ENCODE measurements at regions not wholly inside any gene's neighbourhood (a gene's known extent, or its start where the extent isn't known, plus 50 kb on each side); places are given as distances from the start of the nearest gene placed in this dataset.
"Not testable (repeated sequence)": the region's sequence is repeated elsewhere in the genome, so short reads cannot be mapped to it uniquely, and the experiment has no call there.

GRCh38 chr3:36075491-36075890, 304.8 kb upstream of the STAC start:
- H3K4me1 ChIP-seq: no peaks in the 10 kb centered on the region
- H3K27ac ChIP-seq: no peak overlapping the region
- ATAC-seq (no peak), DNase-seq (no peak)
- TF ChIP-seq, protein P1, sequence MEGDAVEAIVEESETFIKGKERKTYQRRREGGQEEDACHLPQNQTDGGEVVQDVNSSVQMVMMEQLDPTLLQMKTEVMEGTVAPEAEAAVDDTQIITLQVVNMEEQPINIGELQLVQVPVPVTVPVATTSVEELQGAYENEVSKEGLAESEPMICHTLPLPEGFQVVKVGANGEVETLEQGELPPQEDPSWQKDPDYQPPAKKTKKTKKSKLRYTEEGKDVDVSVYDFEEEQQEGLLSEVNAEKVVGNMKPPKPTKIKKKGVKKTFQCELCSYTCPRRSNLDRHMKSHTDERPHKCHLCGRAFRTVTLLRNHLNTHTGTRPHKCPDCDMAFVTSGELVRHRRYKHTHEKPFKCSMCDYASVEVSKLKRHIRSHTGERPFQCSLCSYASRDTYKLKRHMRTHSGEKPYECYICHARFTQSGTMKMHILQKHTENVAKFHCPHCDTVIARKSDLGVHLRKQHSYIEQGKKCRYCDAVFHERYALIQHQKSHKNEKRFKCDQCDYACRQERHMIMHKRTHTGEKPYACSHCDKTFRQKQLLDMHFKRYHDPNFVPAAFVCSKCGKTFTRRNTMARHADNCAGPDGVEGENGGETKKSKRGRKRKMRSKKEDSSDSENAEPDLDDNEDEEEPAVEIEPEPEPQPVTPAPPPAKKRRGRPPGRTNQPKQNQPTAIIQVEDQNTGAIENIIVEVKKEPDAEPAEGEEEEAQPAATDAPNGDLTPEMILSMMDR (IDR thresholded peaks at IDR 0.05): no peak
- TF ChIP-seq POLR2A (IDR thresholded peaks at IDR 0.05): no peak
- no peaks in the 10 kb centered on the region for H3K27me3 ChIP-seq
- no peaks in the 10 kb centered on the region for H3K9me3 ChIP-seq
- H3K4me3 ChIP-seq: no peak overlapping the region
- intact Hi-C loops (cut with DNase I): no loop called here
- 48% methylated on average over 2 of the region's 3 CpGs for WGBS (ENCODE audit: insufficient coverage, low coverage, low lambda C conversion rate, missing lambda C conversion rate)
- no peaks in the 10 kb centered on the region for H3K36me3 ChIP-seq

GRCh38 chr3:36077320-36077719, 303.0 kb upstream of the STAC start:
- no peak for DNase-seq
- Histone ChIP-seq H3K27ac (no peak overlapping the region), H3K4me3 (no peak overlapping the region), H3K27me3 (no peaks in the 10 kb centered on the region), H3K36me3 (no peaks in the 10 kb centered on the region), H3K4me1 (no peaks in the 10 kb centered on the region), H3K9me3 (no peaks in the 10 kb centered on the region)
- ATAC-seq: no peak
- 49% methylated on average over 5 of the region's 5 CpGs for WGBS (ENCODE audit: insufficient coverage, low coverage, low lambda C conversion rate, missing lambda C conversion rate)
- intact Hi-C loops (cut with DNase I): no loop called here
- TF ChIP-seq POLR2A (IDR thresholded peaks at IDR 0.05): no peak
- TF ChIP-seq, protein P1 (IDR thresholded peaks at IDR 0.05): no peak

GRCh38 chr3:36082958-36083357, 297.3 kb upstream of the STAC start:
- DNase-seq; H3K4me1 ChIP-seq; ATAC-seq; H3K9me3 ChIP-seq; H3K27me3 ChIP-seq; H3K27ac ChIP-seq; H3K36me3 ChIP-seq; H3K4me3 ChIP-seq; intact Hi-C loops (cut with DNase I): not testable (repeated sequence)
- WGBS (ENCODE audit: insufficient coverage, low coverage, low lambda C conversion rate, missing lambda C conversion rate): 72% methylated on average over 5 of the region's 12 CpGs

- no peak for TF ChIP-seq POLR2A (IDR thresholded peaks at IDR 0.05)
- TF ChIP-seq, protein P1 (IDR thresholded peaks at IDR 0.05): no peak
- ATAC-seq (peak in 1 of 4 donors; percentile 29), DNase-seq (no peak)
- WGBS (ENCODE audit: insufficient coverage, low coverage, low lambda C conversion rate, missing lambda C conversion rate): 61% methylated on average over 3 of the region's 3 CpGs
- H3K36me3 ChIP-seq: no peaks in the 10 kb centered on the region
- H3K27ac ChIP-seq: no peak overlapping the region
- no peak overlapping the region for H3K4me3 ChIP-seq
- H3K27me3 ChIP-seq: no peaks in the 10 kb centered on the region
- intact Hi-C loops (cut with DNase I): no loop called here
- no peaks in the 10 kb centered on the region for H3K9me3 ChIP-seq
- no peaks in the 10 kb centered on the region for H3K4me1 ChIP-seq
Measured at GRCh38 chr3:36095238-36095637, 285.1 kb upstream of the STAC start.

- no peaks in the 10 kb centered on the region for H3K9me3 ChIP-seq
- ATAC-seq (no peak), DNase-seq (no peak)
- 61% methylated on average over 2 of the region's 2 CpGs for WGBS (ENCODE audit: insufficient coverage, low coverage, low lambda C conversion rate, missing lambda C conversion rate)
- intact Hi-C loops (cut with DNase I): no loop called here
- H3K4me1 ChIP-seq: no peaks in the 10 kb centered on the region
- no peaks in the 10 kb centered on the region for H3K36me3 ChIP-seq
- no peaks in the 10 kb centered on the region for H3K27me3 ChIP-seq
- H3K4me3 ChIP-seq: no peak overlapping the region
- H3K27ac ChIP-seq: no peak overlapping the region
- no peak for TF ChIP-seq POLR2A (IDR thresholded peaks at IDR 0.05)
- TF ChIP-seq, protein P1 (IDR thresholded peaks at IDR 0.05): no peak
Measured at GRCh38 chr3:36097209-36097608, 283.1 kb upstream of the STAC start.
